Activated T-cell treated with anti-CD3 and anti-CD28 coated beads, Interleukin-2, amount 50 U/mL, for 4 hours (primary cell): ENCODE measurements at regions not wholly inside any gene's neighbourhood (a gene's known extent, or its start where the extent isn't known, plus 50 kb on each side); places are given as distances from the start of the nearest gene placed in this dataset.
A peak's percentile ranks its signal among the peaks of the same experiment; 100 is the strongest.

ENCODE experiments used
- ATAC-seq, 2 donors: fragments of 200-7000 bp; cut with Tn5 transposase; one replicate each; pipeline ENCODE4 v1.10.0; 2021
- DNase-seq: peaks from one replicate; pipeline ENCODE4 v3.0.0-alpha.2; 2020
- H3K27me3 Mint-ChIP-seq: one replicate; pipeline ENCODE4 v1.8.0; 2021; ENCODE audit warnings: low read depth, mixed read lengths
- H3K36me3 Mint-ChIP-seq: one replicate; pipeline ENCODE4 v1.8.0; 2022; ENCODE audit warnings: mixed read lengths; ENCODE audit not compliant: insufficient read depth
- H3K4me1 Mint-ChIP-seq: one replicate; pipeline ENCODE4 v1.8.0; 2021; ENCODE audit warnings: low read depth, mixed read lengths
- H3K4me3 Mint-ChIP-seq: one replicate; pipeline ENCODE4 v1.8.0; 2021; ENCODE audit warnings: mild to moderate bottlenecking, moderate library complexity, mixed read lengths
- H3K9me3 Mint-ChIP-seq: one replicate; pipeline ENCODE4 v1.8.0; 2021; ENCODE audit warnings: mixed read lengths

GRCh38 chr10:10901906-10902305, 115.8 kb upstream of the CELF2 start:
- Mint-ChIP-seq H3K4me3 (no peak overlapping the region), H3K27me3 (peaks cover 7% of the 10 kb centered on the region), H3K9me3 (no peaks in the 10 kb centered on the region), H3K36me3 (no peaks in the 10 kb centered on the region), H3K4me1 (no peaks in the 10 kb centered on the region)
- DNase-seq (no peak), ATAC-seq (no peak)

GRCh38 chr10:10902951-10903350, 114.7 kb upstream of the CELF2 start:
- ATAC-seq: no peak
- Mint-ChIP-seq H3K9me3 (no peaks in the 10 kb centered on the region), H3K36me3 (no peaks in the 10 kb centered on the region)

GRCh38 chr10:10903620-10904019, 114.1 kb upstream of the CELF2 start:
- peaks cover 6% of the 10 kb centered on the region for H3K27me3 Mint-ChIP-seq
- peak in 1 of 2 donors; percentile 27 for ATAC-seq

More at GRCh38 chr10:10902951-10903350, 114.7 kb upstream of the CELF2 start:
- no peaks in the 10 kb centered on the region for H3K4me1 Mint-ChIP-seq
- no peak for DNase-seq
- H3K4me3 Mint-ChIP-seq: no peak overlapping the region
- H3K27me3 Mint-ChIP-seq: peaks cover 6% of the 10 kb centered on the region

GRCh38 chr10:10910634-10911033, 107.0 kb upstream of the CELF2 start:
- peaks cover 24% of the 10 kb centered on the region for H3K27me3 Mint-ChIP-seq
- ATAC-seq (no peak), DNase-seq (no peak)
- H3K36me3 Mint-ChIP-seq: no peaks in the 10 kb centered on the region
- no peak overlapping the region for H3K4me3 Mint-ChIP-seq
- no peaks in the 10 kb centered on the region for H3K4me1 Mint-ChIP-seq
- H3K9me3 Mint-ChIP-seq: no peaks in the 10 kb centered on the region

More at GRCh38 chr10:10903620-10904019, 114.1 kb upstream of the CELF2 start:
- Mint-ChIP-seq H3K36me3 (no peaks in the 10 kb centered on the region), H3K9me3 (no peaks in the 10 kb centered on the region), H3K4me1 (no peaks in the 10 kb centered on the region), H3K4me3 (no peak overlapping the region)
- DNase-seq: no peak

- Mint-ChIP-seq H3K4me3 (no peak overlapping the region), H3K9me3 (no peaks in the 10 kb centered on the region), H3K36me3 (no peaks in the 10 kb centered on the region), H3K4me1 (no peaks in the 10 kb centered on the region), H3K27me3 (peaks cover 23% of the 10 kb centered on the region)
- no peak for DNase-seq
- no peak for ATAC-seq
Observed at GRCh38 chr10:10911035-10911434, 106.6 kb upstream of the CELF2 start.

- Mint-ChIP-seq H3K9me3 (no peaks in the 10 kb centered on the region), H3K4me1 (no peaks in the 10 kb centered on the region), H3K36me3 (no peaks in the 10 kb centered on the region), H3K4me3 (no peak overlapping the region), H3K27me3 (peaks cover 20% of the 10 kb centered on the region)
- ATAC-seq: no peak
- DNase-seq: no peak
Observed at GRCh38 chr10:10911471-10911921, 106.2 kb upstream of the CELF2 start.

- H3K9me3 Mint-ChIP-seq: no peaks in the 10 kb centered on the region
- no peak for ATAC-seq
- H3K36me3 Mint-ChIP-seq: no peaks in the 10 kb centered on the region
- peaks cover 20% of the 10 kb centered on the region for H3K27me3 Mint-ChIP-seq
- no peak overlapping the region for H3K4me3 Mint-ChIP-seq
- DNase-seq: no peak
- H3K4me1 Mint-ChIP-seq: no peaks in the 10 kb centered on the region
Observed at GRCh38 chr10:10914144-10914543, 103.5 kb upstream of the CELF2 start.

- H3K36me3 Mint-ChIP-seq: no peaks in the 10 kb centered on the region
- no peaks in the 10 kb centered on the region for H3K9me3 Mint-ChIP-seq
- ATAC-seq (peak in 1 of 2 donors; percentile 51), DNase-seq (no peak)
- H3K27me3 Mint-ChIP-seq: peaks cover 18% of the 10 kb centered on the region
- no peaks in the 10 kb centered on the region for H3K4me1 Mint-ChIP-seq
- H3K4me3 Mint-ChIP-seq: no peak overlapping the region
Observed at GRCh38 chr10:10915215-10915614, 102.5 kb upstream of the CELF2 start.

GRCh38 chr10:10917031-10917430, 100.6 kb upstream of the CELF2 start:
- Mint-ChIP-seq H3K4me1 (no peaks in the 10 kb centered on the region), H3K36me3 (no peaks in the 10 kb centered on the region), H3K4me3 (no peak overlapping the region), H3K9me3 (no peaks in the 10 kb centered on the region), H3K27me3 (peaks cover 15% of the 10 kb centered on the region)
- DNase-seq: no peak
- ATAC-seq: no peak

GRCh38 chr10:10919976-10920375, 97.7 kb upstream of the CELF2 start:
- no peaks in the 10 kb centered on the region for H3K9me3 Mint-ChIP-seq
- DNase-seq (no peak), ATAC-seq (no peak)
- no peaks in the 10 kb centered on the region for H3K4me1 Mint-ChIP-seq
- H3K36me3 Mint-ChIP-seq: no peaks in the 10 kb centered on the region
- no peak overlapping the region for H3K4me3 Mint-ChIP-seq
- H3K27me3 Mint-ChIP-seq: peaks cover 8% of the 10 kb centered on the region

GRCh38 chr10:10921826-10922461, 95.7 kb upstream of the CELF2 start:
- Mint-ChIP-seq H3K27me3 (peaks cover 9% of the 10 kb centered on the region), H3K36me3 (no peaks in the 10 kb centered on the region), H3K9me3 (no peaks in the 10 kb centered on the region), H3K4me3 (no peak overlapping the region), H3K4me1 (no peaks in the 10 kb centered on the region)
- ATAC-seq (no peak), DNase-seq (no peak)

GRCh38 chr10:10923029-10923651, 94.5 kb upstream of the CELF2 start:
- DNase-seq (no peak), ATAC-seq (no peak)
- Mint-ChIP-seq H3K36me3 (no peaks in the 10 kb centered on the region), H3K4me3 (no peak overlapping the region), H3K4me1 (no peaks in the 10 kb centered on the region), H3K27me3 (peaks cover 11% of the 10 kb centered on the region), H3K9me3 (no peaks in the 10 kb centered on the region)

GRCh38 chr10:10925667-10926066, 92.0 kb upstream of the CELF2 start:
- no peak for ATAC-seq
- H3K27me3 Mint-ChIP-seq: peaks cover 11% of the 10 kb centered on the region
- no peak overlapping the region for H3K4me3 Mint-ChIP-seq
- H3K36me3 Mint-ChIP-seq: no peaks in the 10 kb centered on the region
- no peaks in the 10 kb centered on the region for H3K9me3 Mint-ChIP-seq
- no peaks in the 10 kb centered on the region for H3K4me1 Mint-ChIP-seq
- DNase-seq: no peak

- H3K9me3 Mint-ChIP-seq: no peaks in the 10 kb centered on the region
Observed at GRCh38 chr10:10927608-10928007, 90.1 kb upstream of the CELF2 start.

GRCh38 chr10:10930979-10931743, 86.5 kb upstream of the CELF2 start:
- no peaks in the 10 kb centered on the region for H3K4me1 Mint-ChIP-seq
- no peak overlapping the region for H3K4me3 Mint-ChIP-seq
- H3K9me3 Mint-ChIP-seq: no peaks in the 10 kb centered on the region
- peaks cover 7% of the 10 kb centered on the region for H3K27me3 Mint-ChIP-seq
- DNase-seq (no peak), ATAC-seq (no peak)
- no peaks in the 10 kb centered on the region for H3K36me3 Mint-ChIP-seq

More at GRCh38 chr10:10927608-10928007, 90.1 kb upstream of the CELF2 start:
- ATAC-seq (no peak), DNase-seq (no peak)
- H3K4me1 Mint-ChIP-seq: no peaks in the 10 kb centered on the region
- no peak overlapping the region for H3K4me3 Mint-ChIP-seq
- H3K27me3 Mint-ChIP-seq: peaks cover 7% of the 10 kb centered on the region
- no peaks in the 10 kb centered on the region for H3K36me3 Mint-ChIP-seq
